CD1c-positive myeloid dendritic cell (primary cell): ENCODE measurements at regions not wholly inside any gene's neighbourhood (a gene's known extent, or its start where the extent isn't known, plus 50 kb on each side); places are given as distances from the start of the nearest gene placed in this dataset.

Source experiments
- DNase-seq: peaks from one replicate; pipeline ENCODE4 v3.0.0-alpha.2; 2016; ENCODE audit errors: extremely low spot score

- no peak for DNase-seq
Measured at GRCh38 chr13:64333888-64334287, 2896.2 kb downstream of the PCDH9 start.

- no peak for DNase-seq
Measured at GRCh38 chr13:64332048-64332447, 2898.1 kb downstream of the PCDH9 start.

- DNase-seq = no peak
Measured at GRCh38 chr13:64327505-64328194, 2902.5 kb downstream of the PCDH9 start.

- no peak for DNase-seq
Measured at GRCh38 chr13:64314331-64314730, 2898.7 kb upstream of the PCDH20 start.

GRCh38 chr13:64311948-64312347 lies 2896.3 kb upstream of the PCDH20 start:
- DNase-seq = no peak

- DNase-seq = no peak
Measured at GRCh38 chr13:64311112-64311511, 2895.5 kb upstream of the PCDH20 start.

GRCh38 chr13:64305246-64305645 lies 2889.6 kb upstream of the PCDH20 start:
- DNase-seq = no peak

- no peak for DNase-seq
Measured at GRCh38 chr13:64300239-64300638, 2884.6 kb upstream of the PCDH20 start.

- DNase-seq = no peak
Measured at GRCh38 chr13:64293923-64294322, 2878.3 kb upstream of the PCDH20 start.

GRCh38 chr13:64289702-64290101 lies 2874.1 kb upstream of the PCDH20 start:
- DNase-seq = no peak

GRCh38 chr13:64283926-64284325 lies 2868.3 kb upstream of the PCDH20 start:
- no peak for DNase-seq

GRCh38 chr13:64278493-64278892 lies 2862.8 kb upstream of the PCDH20 start:
- no peak for DNase-seq

GRCh38 chr13:64277097-64277496 lies 2861.4 kb upstream of the PCDH20 start:
- DNase-seq = no peak

GRCh38 chr13:64276232-64276631 lies 2860.6 kb upstream of the PCDH20 start:
- no peak for DNase-seq

GRCh38 chr13:64274481-64275217 lies 2859.0 kb upstream of the PCDH20 start:
- no peak for DNase-seq

GRCh38 chr13:64273780-64274179 lies 2858.1 kb upstream of the PCDH20 start:
- no peak for DNase-seq

- DNase-seq = no peak
Measured at GRCh38 chr13:64272681-64273080, 2857.0 kb upstream of the PCDH20 start.

- DNase-seq = no peak
Measured at GRCh38 chr13:64266024-64266423, 2850.4 kb upstream of the PCDH20 start.

- DNase-seq = no peak
Measured at GRCh38 chr13:64263285-64263684, 2847.6 kb upstream of the PCDH20 start.

- DNase-seq = no peak
Measured at GRCh38 chr13:64256751-64257150, 2841.1 kb upstream of the PCDH20 start.

GRCh38 chr13:64255988-64256387 lies 2840.3 kb upstream of the PCDH20 start:
- no peak for DNase-seq

- no peak for DNase-seq
Measured at GRCh38 chr13:64248371-64249065, 2832.9 kb upstream of the PCDH20 start.

GRCh38 chr13:64239372-64239771 lies 2823.7 kb upstream of the PCDH20 start:
- no peak for DNase-seq
